ENCODE measurements at regions not wholly inside any gene's neighbourhood (a gene's known extent, or its start where the extent isn't known, plus 50 kb on each side); places are given as distances from the start of the nearest gene placed in this dataset.
"Not testable (repeated sequence)": the region's sequence is repeated elsewhere in the genome, so short reads cannot be mapped to it uniquely, and the experiment has no call there.

DNA sequence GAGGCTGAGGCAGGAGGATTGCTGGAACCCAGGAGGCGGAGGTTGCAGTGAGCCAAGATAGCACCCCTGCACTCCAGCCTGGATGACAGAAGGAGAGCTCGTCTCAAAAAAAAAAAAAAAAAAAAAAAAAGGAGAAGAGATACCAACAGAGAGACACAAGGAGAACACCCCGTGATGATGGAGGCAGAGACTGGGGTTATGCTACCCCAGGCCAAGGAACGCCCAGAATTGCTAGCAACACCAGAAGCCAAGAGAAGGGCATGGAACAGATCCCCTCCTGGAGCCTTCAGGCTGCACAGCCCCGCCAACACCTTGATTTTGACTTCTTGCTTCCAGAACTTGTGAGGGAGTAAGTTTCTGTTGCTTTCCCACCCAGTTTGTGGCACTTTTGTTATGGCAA, 148.0 kb upstream of the FOXN3 start:
- no peak for DNase-seq

DNA sequence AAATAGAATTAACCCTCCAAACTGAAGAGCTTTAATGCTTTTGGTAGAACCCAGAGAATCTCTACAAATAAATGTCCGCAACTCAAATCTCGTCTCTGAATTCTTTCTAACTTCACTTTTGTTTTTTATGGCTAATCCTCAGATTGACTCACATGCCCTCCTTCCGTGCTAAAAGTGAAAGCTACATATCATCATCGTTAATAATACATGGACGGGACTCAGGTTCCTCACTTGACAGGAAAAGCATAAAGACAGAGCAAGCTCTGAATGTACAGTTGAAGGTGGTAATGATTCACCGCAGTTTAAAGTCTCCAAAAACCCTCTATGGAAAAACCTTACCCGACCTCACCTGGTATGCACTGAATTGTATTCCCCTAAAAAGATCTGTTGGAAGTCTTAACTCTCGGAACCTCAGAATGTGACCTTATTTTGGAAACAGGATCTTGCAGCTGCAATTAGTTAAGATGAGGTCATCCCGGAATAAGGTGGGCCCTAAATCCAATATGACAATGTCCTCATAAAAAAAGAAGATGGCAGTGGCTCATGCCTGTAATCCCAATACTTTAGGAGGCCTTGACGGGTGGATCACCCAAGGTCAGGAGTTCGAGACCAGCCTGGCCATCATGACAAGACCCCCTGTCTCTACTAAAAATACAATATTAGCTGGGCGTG, 147.4 kb upstream of the FOXN3 start:
- no peak for DNase-seq

DNA sequence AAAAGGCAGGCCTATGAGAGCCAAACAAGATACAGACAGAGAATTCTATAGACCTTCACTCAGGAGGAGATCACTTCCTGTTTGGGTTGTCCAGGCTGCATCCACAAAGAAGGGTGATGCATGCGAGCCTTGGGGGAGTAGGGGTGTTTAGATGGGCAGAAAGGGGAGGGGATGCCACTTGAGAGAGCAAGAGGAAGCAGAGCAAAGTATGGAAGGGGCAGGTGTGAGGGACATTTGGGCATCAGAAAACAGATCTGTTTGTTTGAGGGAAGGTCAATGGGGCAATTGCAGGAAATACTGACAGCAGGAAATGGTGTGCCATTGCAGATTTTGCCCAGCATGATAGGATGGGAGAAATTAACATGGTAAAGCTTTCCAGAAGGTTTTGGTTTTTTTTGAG, 146.4 kb upstream of the FOXN3 start:
- no peak for DNase-seq

DNA sequence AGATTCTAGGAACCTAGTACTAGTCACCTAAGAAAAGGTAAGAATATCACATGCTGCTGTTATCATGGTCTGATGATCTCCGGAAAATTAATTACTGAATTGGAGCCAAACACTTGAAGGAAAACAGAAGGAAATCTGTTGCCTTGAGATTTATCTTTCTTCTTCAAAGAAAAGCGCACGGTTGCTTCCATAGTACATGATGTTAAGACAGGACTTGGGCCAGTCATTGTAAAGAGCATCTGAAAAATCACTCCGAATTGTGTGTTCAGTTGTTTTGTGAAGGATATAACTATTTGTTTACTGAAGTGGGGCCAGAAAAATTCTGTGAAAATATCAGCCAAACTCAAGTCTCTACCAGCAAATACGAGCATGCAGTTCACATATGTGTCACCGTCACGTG, 134.9 kb upstream of the FOXN3 start:
- DNase-seq = no peak

DNA sequence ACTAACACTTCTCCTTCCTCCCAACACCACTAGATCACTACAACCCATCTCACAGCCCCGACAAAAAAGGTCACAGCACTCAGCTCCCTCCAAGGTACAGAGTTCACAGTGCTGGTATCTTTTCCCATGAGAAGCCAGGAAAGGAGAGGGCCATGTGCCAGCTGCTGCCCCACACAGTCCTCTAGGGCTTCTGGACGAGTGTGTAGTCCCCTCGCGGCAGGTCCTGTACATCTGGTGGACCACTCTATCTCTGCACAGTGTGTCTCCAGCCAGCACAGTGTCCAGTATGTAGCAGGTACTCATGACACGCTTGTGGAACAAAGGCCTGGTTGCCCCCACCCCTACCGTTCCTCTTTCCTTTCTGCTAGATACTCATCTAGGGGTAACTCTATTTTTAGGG, 134.4 kb upstream of the FOXN3 start:
- no peak for DNase-seq

DNA sequence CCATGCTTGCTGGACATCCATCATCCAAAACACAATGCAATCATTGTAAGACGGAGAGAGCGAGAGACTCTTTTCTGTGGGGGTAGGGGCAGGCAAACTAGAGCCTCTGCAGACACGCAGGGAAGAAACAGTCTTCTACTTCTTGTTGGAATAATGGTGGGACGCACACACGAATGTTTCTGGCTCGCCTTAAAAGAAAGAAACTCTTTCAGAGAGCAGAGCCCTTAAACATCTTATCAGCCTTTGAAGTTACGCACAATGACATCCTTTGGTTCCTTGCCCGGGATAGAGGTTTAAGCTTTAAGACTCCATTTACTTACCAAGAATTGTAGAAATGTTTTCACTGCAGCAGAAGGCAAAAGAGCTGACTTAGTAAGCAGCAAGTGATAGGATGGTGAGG, 133.8 kb upstream of the FOXN3 start:
- no peak for DNase-seq

DNA sequence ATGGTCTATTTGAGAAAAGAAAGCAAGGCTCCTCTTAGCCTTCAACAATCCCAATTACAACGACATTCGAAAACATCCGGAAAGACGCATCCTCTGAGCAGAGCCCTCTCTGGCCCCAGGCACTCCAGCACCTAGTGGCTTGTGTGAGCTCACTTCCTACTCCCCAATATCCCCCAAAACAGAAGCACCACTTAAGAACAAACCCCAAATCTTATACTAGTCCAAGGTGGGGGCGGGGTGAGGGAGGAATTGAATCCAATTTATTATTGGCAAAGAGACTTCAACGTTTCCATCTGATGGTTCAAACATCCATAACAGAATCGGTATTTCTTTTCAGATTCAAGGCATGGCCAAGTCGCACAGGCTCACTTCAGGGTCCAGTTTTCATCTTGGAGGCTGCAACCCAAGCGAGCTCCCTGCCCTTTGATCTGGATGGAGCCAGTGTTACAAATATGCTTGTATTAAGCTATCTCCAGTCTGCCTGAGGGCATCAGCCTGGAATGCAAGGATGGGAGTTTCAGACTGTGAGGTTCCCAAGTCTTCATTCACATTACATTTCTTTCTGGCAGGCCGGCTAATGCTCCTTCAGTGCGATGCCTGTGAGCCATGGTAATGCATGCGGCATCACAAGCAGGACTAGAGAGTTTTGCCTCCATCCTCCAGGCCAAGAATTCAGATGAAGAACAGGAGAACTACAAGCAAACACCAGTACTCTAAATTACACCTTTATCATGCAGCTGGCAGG, 132.5 kb upstream of the FOXN3 start:
- DNase-seq = no peak

DNA sequence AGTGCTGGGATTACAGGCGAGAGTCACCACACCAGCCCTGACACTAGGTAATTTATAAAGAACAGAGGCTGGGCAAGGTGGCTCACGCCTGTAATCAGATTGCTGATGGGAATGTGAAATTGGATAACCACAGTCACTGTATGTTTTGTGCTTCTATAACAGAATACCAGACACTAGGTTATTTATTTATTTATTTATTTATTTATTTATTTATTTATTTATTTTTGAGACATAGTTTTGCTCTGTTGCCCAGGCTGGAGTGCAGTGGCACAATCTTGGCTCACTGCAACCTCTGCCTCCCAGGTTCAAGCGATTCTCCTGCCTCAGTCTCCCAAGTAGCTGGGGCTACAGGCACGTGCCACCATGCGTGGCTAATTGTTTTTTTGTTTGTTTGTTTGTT, 130.0 kb upstream of the FOXN3 start:
- DNase-seq = not testable (repeated sequence)

DNA sequence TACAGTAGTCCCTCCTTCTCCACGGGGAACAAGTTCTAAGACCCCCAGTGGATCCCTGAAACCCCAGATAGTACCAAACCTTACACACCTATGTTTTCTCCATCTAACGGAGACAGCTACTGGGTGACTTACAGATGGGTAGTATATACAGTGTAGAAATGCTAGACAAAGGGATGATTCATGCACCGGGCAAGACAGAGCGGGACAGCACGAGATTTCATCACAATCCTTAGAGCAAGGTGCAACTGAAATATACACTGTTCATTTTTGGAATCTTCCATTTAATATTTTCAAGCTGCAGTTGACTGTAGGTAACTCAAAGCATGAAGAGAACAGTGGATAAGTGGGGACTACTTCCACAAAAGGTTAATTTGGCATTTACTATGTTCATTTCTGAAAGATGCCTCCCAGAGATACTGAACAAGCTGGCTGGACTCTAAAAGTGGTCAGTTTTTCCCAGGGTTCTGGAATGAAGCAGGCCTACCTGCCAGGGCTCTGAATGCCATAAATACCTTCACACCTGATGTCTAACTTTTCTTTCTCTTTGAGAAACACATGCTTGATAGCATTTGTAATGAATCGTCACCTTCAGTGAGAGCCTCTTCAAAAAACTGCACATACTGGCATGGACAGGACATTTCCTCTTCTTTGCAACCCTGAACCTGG, 127.7 kb upstream of the FOXN3 start:
- no peak for DNase-seq

DNA sequence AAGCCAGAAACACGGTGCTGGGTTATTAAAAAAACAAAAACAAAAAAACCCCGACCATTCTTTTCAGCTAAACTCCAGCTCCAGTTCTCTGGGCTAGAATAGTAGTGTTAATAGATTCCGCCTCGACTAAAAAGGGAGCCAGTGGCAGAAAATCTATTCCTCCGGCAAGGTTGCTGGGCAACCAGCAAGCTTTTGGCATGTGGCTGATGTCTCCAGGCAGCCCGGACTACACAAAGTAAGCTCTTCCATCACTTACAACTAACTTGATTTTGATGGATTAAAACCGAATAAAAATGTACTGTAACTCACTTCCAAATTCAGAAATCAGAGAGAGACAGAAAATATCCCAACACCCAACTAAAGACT, 126.4 kb upstream of the FOXN3 start:
- DNase-seq = no peak

DNA sequence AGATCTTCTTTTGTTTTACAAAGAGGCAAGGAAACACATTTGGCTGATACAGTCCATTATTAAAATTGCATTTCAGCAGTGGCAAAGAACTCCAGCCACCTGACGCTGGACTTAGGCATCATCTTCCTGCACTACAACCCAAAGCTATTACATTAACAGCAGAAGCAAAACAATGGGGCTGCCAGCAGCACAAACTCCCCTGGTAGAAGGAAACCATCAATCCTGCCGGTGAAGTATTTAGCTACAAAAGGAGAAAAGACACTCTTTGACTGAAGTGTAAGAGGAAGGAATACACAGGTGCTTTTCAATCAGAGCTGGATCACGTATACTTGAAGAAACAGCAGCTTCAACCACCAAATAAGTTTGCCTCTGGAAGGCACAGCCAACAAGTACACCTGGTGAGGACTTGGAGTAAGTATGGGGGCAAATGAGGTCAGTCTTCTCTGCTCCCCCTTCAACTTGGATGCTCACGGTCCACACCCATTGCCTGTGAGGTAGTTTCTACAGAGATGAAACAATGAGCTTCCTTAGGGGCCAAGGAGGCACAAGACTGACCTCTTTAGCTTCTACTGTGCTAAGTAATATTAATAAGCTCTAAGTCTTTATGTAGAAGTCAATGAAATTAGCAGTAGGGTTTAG, 125.9 kb upstream of the FOXN3 start:
- no peak for DNase-seq

DNA sequence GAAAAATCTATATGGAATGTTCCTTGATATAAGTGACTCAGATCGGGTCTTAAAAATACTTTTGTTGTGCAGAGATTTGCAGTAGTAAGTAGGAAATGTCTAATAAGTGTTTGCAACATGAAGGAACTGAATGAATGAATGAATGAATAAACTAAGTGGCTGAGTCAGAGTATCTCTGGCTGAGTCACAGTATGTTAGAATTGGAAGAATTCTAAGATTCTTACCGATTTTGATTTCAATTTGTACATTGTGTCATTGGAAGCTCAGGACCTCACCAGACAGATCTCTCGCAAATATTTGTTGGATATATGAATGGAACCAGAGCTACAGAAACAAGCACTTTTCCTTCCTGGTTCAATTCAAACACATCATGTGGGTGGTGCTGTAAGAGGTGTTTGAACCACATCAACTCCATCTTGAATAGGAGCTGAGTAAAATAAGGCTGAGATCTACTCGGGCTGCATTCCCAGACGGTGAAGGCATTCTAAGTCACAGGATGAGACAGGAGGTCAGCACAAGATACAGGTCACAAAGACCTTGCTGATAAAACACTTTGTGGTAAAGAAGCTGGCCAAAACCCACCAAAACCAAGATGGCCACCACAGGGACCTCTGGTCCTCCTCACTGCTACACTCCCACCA, 123.9 kb upstream of the FOXN3 start:
- DNase-seq = no peak

DNA sequence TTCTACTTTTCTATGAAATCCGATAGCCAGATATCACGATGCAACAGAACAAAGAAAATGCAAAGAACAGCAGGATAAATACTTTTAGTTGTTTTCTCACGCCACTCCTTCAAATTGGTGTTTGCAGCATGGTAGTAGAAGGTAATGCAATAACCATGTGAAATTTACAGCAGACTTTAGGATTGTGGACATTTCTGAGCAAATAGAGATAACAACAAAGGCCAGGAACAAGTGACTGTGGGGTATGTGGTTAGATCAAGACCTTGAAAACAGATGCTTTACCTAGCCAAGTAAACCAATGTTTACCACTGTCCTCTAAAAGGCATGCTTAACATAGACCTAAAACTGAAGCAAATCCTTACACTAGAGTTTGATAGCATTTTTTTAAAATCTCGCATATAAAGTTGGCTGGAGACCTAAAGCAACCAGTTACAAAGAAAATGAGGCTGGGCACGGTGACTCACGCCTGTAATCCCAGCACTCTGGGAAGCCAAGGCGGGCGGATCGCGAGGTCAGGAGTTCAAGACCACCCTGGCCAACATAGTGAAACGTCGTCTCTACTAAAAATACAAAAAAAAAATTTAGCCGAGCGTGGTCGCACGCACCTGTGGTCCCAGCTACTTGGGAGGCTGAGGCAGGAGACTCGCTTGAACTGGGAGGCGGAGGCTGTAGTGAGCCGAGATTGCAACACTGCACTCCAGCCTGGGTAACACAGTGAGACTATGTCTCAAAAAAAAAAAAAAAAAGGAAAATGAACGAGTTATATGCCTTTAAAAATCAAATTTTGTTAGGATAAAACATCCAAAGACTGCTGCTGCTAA, 123.2 kb upstream of the FOXN3 start:
- DNase-seq = no peak

DNA sequence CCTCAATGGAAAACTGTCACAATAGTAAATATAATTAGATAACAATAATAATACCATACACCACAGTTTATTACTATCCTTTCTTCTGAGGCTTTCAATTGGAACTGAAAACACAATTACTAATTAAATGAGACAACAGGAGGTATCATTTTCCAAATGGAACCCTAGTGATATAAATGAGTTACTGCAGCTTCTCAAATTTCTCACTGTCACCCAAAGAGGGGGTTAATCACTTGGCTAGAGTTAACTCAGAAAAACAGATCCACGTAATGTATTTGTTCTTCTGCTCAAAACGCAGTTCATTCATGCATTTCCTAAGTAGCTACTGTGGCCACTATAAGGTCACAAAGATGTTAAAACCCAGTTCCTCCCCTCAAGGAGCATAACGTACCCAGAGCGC, 120.9 kb upstream of the FOXN3 start:
- DNase-seq = no peak

DNA sequence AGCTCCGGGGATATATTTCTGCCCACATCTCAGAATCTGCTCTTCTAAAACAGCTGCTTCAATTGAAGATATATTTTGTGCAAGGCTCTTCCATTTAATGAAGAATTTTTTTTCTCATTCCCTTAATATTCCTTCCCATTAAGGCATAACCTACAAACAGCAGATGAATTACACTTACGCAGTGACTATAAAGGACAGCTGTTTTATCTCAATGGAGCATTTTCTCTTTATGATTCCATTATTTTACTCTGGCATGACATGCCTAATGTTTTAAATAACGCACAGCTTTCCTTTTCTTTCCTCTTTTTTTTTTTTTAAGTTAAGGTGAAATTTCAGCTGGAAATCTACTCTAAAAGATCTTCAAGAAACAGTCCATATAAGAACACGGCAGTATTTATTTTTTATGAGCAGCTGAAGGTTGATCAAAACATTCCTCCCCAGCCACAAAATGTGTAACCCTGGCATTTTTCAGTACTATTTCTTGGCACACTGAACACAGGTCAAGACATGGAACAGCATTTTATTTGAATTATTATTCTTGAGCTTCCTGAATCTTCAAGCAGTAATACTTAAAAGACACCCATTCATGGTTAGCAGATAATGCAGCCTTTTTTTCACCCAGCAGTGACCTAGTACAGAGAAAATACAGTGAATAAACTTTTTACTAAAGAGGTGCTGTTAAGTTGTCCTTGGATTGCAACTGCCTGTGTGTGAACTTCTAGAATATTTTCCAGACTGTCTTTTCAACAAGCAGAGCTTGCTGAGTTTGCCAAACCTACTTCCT, 118.1 kb upstream of the FOXN3 start:
- DNase-seq = no peak

DNA sequence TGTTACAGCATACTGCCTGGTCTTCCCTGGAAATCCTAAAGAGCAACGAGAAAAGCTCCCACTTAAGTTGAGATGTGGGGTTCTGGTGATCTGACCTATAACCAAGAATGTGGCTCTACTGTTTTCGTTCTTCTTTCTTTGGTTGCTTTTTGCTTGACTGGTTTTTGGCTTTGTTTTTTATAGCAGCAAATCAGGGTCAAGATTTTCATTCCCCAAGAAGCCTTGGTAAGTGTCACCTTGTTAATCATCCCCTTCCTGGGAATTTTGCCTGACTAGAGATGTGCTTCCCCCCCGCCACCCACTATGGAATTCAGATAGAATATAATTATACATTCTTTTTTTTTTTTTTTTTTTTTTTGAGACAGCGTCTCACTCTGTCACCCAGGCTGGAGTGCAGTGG, 116.7 kb upstream of the FOXN3 start:
- no peak for DNase-seq

DNA sequence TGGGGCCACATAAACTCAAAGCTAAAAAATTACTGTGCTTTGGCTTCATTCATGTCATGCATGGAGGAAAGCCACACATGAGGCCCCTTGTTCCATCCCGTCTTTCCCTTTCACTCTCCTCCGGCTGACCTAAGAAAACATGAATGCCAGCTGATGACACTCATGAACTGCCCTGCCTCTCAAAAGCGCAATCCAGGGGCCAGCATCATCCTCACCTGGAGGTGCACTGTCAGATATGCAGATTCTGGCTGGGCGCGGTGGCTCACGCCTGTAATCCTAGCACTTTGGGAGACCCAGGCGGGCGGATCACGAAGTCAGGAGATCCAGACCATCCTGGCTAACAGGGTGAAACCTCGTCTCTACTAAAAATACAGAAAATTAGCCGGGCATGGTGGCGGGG, 116.1 kb upstream of the FOXN3 start:
- DNase-seq = no peak

DNA sequence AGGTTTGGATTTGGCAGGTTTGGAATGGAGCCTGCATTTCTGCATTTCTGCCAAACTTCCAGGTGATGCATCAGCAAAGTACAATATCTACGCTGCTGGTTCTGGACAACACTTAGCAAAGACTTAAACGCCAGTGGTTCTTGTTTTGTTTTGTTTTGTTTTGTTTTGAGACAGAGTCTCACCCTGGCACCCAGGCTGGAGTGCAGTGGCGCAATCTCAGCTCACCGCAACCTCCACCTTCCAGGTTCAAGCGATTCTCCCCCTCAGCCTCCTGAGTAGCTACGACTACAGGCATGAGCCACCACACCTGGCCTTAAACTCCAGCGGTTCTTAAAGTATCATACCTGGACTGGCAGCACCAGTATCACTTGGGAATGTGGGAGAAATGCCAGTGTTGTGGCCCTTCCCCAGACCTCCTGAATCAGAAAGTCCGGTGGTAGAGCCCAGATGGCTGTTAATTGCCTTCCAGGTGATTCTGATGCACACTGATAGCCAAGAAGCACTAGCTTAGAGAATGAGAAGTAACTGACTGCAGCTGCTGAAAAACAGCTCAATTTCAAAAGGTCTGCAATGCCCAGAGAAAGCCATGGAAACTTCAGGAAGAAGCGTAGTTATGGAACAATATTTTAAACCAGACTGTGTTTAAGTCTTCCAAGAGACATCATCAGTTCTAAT, 114.8 kb upstream of the FOXN3 start:
- no peak for DNase-seq

DNA sequence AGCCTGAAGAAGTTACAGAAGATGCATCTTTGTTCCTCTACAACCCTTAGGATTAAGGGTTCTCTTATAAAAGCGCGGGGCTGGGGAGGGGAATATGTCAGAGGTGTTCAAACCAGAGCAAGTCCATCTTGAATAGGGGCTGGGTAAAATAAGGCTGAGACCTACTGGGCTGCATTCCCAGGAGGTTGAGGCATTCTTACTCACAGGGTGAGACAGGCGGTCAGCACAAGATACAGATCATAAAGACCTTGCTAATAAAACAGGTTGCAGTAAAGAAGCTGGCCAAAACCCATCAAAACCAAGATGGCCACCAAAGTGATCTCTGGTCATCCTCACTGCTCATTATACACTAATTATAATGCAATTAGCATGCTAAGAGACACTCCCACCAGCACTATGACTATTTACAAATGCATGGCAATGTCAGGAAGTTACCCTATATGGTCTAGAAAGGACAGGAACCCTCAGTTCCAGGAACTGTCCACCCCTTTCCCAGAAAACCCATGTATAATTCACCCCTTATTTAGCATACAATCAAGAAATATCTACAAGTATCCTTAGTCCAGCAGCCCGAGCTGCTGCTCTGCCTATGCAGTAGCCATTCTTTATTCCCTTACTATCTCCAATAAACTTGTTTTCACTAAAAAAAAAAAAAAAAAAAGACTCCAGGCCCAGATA, 108.1 kb upstream of the FOXN3 start:
- no peak for DNase-seq

DNA sequence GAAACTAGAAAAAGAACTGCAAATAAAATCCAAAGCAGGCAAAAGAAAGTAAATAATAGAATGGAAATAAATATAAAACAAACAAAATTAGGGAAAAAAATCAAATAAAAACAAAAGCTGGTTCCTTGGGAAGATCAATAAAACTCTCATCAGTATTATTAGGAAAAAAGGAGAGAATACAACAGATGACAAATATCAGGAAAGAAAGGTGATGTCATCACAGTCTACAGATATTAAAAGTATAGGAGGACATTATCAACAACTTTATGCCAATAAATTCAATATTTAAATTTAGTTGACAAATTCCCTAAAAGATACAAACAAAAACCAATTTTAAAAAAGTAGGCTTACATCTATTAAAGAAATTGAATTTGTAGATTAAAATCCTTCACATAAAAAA, 107.4 kb upstream of the FOXN3 start:
- no peak for DNase-seq

DNA sequence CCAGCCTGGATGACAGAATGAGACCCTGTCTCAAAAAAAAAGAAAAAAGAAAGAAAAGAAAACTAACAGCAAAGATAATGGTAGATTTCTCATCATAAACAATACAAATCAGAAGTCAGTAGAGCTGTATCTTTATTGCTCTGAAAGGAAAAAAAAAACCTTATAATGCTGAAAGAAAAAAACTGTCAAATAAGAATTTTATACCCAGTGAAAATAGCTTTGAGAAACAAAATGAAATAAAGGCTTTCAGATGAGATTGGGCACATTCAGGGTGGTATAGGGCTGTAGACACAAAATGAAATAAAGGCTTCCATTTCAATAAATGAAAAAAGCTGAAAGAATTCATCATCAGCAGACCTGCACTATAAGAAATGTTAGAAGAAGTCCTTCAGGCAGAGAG, 105.0 kb upstream of the FOXN3 start:
- no peak for DNase-seq

All from CD4-positive, alpha-beta T cell treated with Interleukin-4 for 1 hour (primary cell).